Stomach (tissue), 8 donors: ENCODE measurements at regions not wholly inside any gene's neighbourhood (a gene's known extent, or its start where the extent isn't known, plus 50 kb on each side); places are given as distances from the start of the nearest gene placed in this dataset.

ENCODE experiments used
- DNase-seq, 2 donors: peaks; one replicate each; pipeline versions ENCODE4 v3.0.0 to v3.0.0-alpha.2; 2013 to 2019
- H3K27ac ChIP-seq, 5 donors: fragments of 200-600 bp in 4 of 5; sonication (generic) in 4 of 5; one replicate each; pipeline ENCODE4 v1.5.1; 2013 to 2019; ENCODE audit warnings: mild to moderate bottlenecking in 1 of 5, moderate library complexity in 1 of 5
- H3K27me3 ChIP-seq, 3 donors: fragments of 200-600 bp; sonication (generic); one replicate each; pipeline ENCODE4 v1.5.1; 2017 to 2019; ENCODE audit warnings: mixed run types in 1 of 3
- H3K36me3 ChIP-seq, 4 donors: fragments of 200-600 bp; sonication (generic); 1 replicate in 3 of 4; 2 replicates in 1 of 4; pipeline ENCODE4 v1.5.1; 2016 to 2019
- H3K4me1 ChIP-seq, 4 donors: fragments of 200-600 bp; sonication (generic); one replicate each; pipeline ENCODE4 v1.5.1; 2016 to 2019
- H3K4me3 ChIP-seq, 4 donors: fragments of 200-600 bp; sonication (generic) in 3 of 4; one replicate each; pipeline ENCODE4 v1.5.1; 2016 to 2019; ENCODE audit warnings: mild to moderate bottlenecking in 1 of 4
- H3K9me3 ChIP-seq, 4 donors: fragments of 200-600 bp; sonication (generic); one replicate each; pipeline ENCODE4 v1.5.1; 2016 to 2019
- EP300 ChIP-seq: sonication (generic); formaldehyde crosslinking; IDR thresholded peaks from one replicate; pipeline ENCODE4 v1.6.1; 2017; ENCODE audit warnings: antibody characterized with exemption
- POLR2A ChIP-seq, 4 donors: fragments of 450-650 bp; IDR thresholded peaks; one replicate each; pipeline ENCODE4 v1.6.1; 2016; ENCODE audit warnings: antibody characterized with exemption in 4 of 4, control low read depth in 2 of 4, mild to moderate bottlenecking in 1 of 4, moderate library complexity in 1 of 4
- POLR2AphosphoS5 ChIP-seq, 3 donors: sonication (generic); formaldehyde crosslinking; IDR thresholded peaks; one replicate each; pipeline ENCODE4 v1.6.1; 2016; ENCODE audit warnings: antibody characterized with exemption in 3 of 3
- WGBS, 5 donors: extraction: QIAGEN DNeasy Blood & Tissue Kit in 3 of 5; methylation state at CpG; one replicate each; pipeline versions ENCODE4 v1.1.5 to v1.1.7; 2013 to 2018; 5-methylcytosine and 5-hydroxymethylcytosine counted together
- intact Hi-C: fragments of 100-400 bp; cut with DNase I; formaldehyde crosslinking; loops from one replicate; pipeline ENCODE4 v1.15.1; 2023; ENCODE audit warnings: low total_unique reads
- TF ChIP-seq, protein P1 (sequence below), 7 experiments: fragments of 450-650 bp in 4 of 7; fragments of 200-600 bp in 3 of 7; sonication (generic) in 3 of 7; IDR thresholded peaks; one replicate each; pipeline ENCODE4 v1.5.1; 2016 to 2019; ENCODE audit warnings: antibody characterized with exemption in 7 of 7, control low read depth in 2 of 7, mild to moderate bottlenecking in 1 of 7
- donor health status: healthy with polysubstance abuse.
- donor health status: Bipolar disorder and iron deficiency.
- donor health status: healthy.

DNA sequence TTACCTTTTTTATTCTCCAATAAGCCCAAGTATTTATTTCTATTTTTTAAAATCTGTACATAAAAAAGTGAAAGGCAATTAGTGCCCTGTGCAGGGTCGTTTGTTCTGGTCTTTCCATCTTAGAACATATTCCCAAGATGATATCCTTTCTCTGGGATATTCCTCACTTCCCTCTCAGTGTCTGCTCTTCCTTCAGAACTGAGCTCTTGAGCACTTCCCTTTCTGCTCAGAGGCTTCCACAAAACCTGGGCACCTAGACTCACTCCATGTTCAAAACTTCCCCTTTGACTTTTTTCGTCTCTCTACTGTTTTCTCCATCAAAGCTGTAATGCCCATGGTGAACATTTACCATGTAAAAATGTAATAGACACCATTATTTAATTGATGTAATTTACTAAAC lies 296.5 kb upstream of the TCF4 start:
- WGBS, 5 donors = 33 to 48% (median 37%) methylated on average over 2 of the region's 2 CpGs
- intact Hi-C loops = no loop called here
- no peak for TF ChIP-seq EP300
- no peak for TF ChIP-seq POLR2A (IDR thresholded peaks at IDR 0.05)
- TF ChIP-seq POLR2AphosphoS5 (IDR thresholded peaks at IDR 0.05) = no peak
- TF ChIP-seq, protein P1, sequence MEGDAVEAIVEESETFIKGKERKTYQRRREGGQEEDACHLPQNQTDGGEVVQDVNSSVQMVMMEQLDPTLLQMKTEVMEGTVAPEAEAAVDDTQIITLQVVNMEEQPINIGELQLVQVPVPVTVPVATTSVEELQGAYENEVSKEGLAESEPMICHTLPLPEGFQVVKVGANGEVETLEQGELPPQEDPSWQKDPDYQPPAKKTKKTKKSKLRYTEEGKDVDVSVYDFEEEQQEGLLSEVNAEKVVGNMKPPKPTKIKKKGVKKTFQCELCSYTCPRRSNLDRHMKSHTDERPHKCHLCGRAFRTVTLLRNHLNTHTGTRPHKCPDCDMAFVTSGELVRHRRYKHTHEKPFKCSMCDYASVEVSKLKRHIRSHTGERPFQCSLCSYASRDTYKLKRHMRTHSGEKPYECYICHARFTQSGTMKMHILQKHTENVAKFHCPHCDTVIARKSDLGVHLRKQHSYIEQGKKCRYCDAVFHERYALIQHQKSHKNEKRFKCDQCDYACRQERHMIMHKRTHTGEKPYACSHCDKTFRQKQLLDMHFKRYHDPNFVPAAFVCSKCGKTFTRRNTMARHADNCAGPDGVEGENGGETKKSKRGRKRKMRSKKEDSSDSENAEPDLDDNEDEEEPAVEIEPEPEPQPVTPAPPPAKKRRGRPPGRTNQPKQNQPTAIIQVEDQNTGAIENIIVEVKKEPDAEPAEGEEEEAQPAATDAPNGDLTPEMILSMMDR (IDR thresholded peaks at IDR 0.05) = no peak

DNA sequence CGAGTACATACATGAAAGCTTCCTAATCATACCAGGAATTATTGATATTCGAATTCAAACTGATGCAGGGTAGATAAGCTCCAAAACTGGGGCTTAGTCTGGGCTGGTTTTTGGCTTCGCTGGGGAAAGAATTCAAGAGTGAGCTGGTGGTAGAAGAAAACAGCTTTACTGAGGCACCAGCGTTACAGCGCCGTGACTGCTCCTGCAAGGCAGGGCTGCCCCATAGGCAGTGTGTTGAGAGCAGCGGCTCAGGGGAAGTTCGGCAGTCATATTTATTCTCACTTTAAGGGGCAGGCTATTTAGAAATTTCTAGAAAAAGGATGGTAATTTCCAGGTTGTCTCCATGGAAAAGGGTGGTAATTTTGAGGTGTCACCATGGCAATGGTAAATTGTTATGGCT lies 292.6 kb upstream of the TCF4 start:
- Histone ChIP-seq H3K27me3 (no peaks in the 10 kb centered on the region), H3K36me3 (no peaks in the 10 kb centered on the region), H3K4me3 (no peak overlapping the region), H3K4me1 (no peaks in the 10 kb centered on the region), H3K9me3 (no peaks in the 10 kb centered on the region), H3K27ac (no peak overlapping the region)
- TF ChIP-seq, protein P1 (IDR thresholded peaks at IDR 0.05) = no peak
- TF ChIP-seq POLR2A (IDR thresholded peaks at IDR 0.05) = no peak
- no peak for TF ChIP-seq POLR2AphosphoS5 (IDR thresholded peaks at IDR 0.05)
- no peak for TF ChIP-seq EP300
- intact Hi-C loops = no loop called here
- 83 to 91% (median 85%) methylated on average over 8 of the region's 8 CpGs for WGBS, 5 donors
- DNase-seq = no peak

More for the DNA sequence above, 296.5 kb upstream of the TCF4 start:
- Histone ChIP-seq H3K4me1 (no peaks in the 10 kb centered on the region), H3K27me3 (no peaks in the 10 kb centered on the region), H3K9me3 (peaks cover 0 to 11% (median 3%) of the 10 kb centered on the region in 4 donors), H3K4me3 (no peak overlapping the region), H3K36me3 (no peaks in the 10 kb centered on the region), H3K27ac (no peak overlapping the region)
- no peak for DNase-seq

DNA sequence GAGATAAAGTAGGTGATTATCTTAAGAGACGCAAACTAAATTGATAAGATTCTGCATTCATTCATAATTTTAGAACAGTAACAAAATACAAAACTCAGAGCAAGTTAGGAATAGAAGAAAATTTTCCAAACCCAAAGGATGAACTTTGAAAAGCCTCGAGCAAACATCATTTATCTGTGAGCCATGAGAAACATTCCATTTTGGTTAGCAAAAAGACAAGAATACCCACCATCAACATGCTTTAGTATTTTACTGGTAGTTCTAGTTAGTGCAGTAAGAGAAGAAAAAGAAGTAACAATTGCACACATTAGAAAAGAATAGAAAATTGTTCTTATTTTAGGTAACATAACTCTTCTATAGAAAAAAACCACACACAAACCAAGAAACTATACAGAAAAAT lies 291.3 kb upstream of the TCF4 start:
- intact Hi-C loops = no loop called here
- H3K4me1 ChIP-seq = no peaks in the 10 kb centered on the region
- H3K27me3 ChIP-seq = no peaks in the 10 kb centered on the region
- TF ChIP-seq EP300 = no peak
- TF ChIP-seq POLR2AphosphoS5 (IDR thresholded peaks at IDR 0.05) = no peak
- TF ChIP-seq, protein P1 (IDR thresholded peaks at IDR 0.05) = no peak
- no peak for TF ChIP-seq POLR2A (IDR thresholded peaks at IDR 0.05)
- 45 to 68% (median 47%) methylated on average over 2 of the region's 2 CpGs for WGBS, 5 donors
- no peak overlapping the region for H3K27ac ChIP-seq
- H3K36me3 ChIP-seq = no peaks in the 10 kb centered on the region
- H3K9me3 ChIP-seq = no peaks in the 10 kb centered on the region
- no peak for DNase-seq
- H3K4me3 ChIP-seq = no peak overlapping the region

DNA sequence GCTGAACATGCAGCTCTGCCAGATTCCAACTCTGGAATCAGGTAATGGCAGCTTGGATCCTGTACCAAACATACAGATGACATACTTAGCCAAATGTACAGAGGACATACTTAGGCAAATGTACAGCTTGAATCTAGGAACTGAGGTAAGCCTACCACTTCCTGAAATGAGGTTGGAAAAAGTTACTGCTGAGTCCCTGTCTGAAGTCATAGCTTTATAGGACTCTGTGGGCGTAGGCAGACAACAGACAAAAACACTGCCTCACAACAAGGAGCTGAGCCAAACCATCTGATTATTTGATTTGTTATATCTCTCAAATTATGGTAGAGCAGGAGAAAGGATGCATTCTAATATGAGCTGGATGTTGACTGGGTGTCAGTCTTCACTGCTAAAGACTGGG lies 290.2 kb upstream of the TCF4 start:
- no peaks in the 10 kb centered on the region for H3K27me3 ChIP-seq
- H3K9me3 ChIP-seq = no peaks in the 10 kb centered on the region
- no peak overlapping the region for H3K4me3 ChIP-seq
- H3K36me3 ChIP-seq = no peaks in the 10 kb centered on the region
- no peak for DNase-seq
- TF ChIP-seq POLR2A (IDR thresholded peaks at IDR 0.05) (no peak), POLR2AphosphoS5 (IDR thresholded peaks at IDR 0.05) (no peak), EP300 (no peak)
- TF ChIP-seq, protein P1 (IDR thresholded peaks at IDR 0.05) = no peak
- no peaks in the 10 kb centered on the region for H3K4me1 ChIP-seq
- WGBS, 5 donors = 74 to 79% (median 76%) methylated on average over 1 of the region's 1 CpG
- intact Hi-C loops = no loop called here
- no peak overlapping the region for H3K27ac ChIP-seq
